AG09309 (cell line): ENCODE measurements at regions not wholly inside any gene's neighbourhood (a gene's known extent, or its start where the extent isn't known, plus 50 kb on each side); places are given as distances from the start of the nearest gene placed in this dataset.

Experiments
- DNase-seq: peaks from one replicate; pipeline ENCODE4 v3.0.0-alpha.2; 2010; ENCODE audit warnings: low read depth
- H3K4me3 ChIP-seq: 2 replicates; pipeline ENCODE4 v1.5.1; 2011; ENCODE audit warnings: mild to moderate bottlenecking, low read depth, low read length, moderate library complexity; ENCODE audit not compliant: control insufficient read depth
- TF ChIP-seq, protein P1 (sequence below): IDR thresholded peaks from 2 replicates; pipeline ENCODE4 v1.5.1; 2011; ENCODE audit warnings: mild to moderate bottlenecking, low read depth, low read length, inconsistent platforms; ENCODE audit not compliant: insufficient read depth, control insufficient read depth; ENCODE audit errors: missing control alignments

DNA sequence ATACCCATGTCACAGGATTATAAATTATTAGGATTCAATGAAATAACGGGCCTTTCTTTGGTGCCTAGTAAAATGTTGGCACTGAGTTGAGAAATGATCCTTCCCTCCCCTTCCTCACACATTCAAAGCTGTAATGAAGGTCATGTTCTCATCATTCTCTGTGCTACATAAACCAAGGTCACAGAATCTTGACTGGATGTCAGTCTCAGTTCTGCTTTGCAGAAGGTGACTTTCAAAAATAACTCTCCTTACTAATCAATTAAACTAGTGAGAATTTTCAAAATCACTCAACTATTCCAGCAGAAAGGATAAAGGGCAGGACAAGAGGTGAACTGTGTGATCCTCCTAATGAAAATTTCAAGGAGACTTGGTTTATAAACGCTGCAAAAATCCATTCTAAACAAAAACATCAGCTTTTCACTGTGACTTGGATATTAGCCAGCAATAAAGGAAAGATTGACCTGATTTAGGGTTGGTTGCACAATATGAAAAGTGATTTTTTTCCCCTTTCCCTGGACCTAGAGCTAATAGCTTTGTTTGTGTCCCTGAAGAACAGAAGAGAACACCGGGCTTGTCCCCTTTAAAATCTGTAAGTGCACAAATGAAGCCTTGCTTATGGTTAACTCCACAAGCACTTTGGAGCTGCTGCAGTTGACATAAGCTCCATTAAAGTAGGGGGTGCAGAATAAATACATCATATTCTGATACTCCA lies 120.1 kb downstream of the SEC16B start:
- DNase-seq, result no peak
- H3K4me3 ChIP-seq, result no peak overlapping the region
- TF ChIP-seq, protein P1, sequence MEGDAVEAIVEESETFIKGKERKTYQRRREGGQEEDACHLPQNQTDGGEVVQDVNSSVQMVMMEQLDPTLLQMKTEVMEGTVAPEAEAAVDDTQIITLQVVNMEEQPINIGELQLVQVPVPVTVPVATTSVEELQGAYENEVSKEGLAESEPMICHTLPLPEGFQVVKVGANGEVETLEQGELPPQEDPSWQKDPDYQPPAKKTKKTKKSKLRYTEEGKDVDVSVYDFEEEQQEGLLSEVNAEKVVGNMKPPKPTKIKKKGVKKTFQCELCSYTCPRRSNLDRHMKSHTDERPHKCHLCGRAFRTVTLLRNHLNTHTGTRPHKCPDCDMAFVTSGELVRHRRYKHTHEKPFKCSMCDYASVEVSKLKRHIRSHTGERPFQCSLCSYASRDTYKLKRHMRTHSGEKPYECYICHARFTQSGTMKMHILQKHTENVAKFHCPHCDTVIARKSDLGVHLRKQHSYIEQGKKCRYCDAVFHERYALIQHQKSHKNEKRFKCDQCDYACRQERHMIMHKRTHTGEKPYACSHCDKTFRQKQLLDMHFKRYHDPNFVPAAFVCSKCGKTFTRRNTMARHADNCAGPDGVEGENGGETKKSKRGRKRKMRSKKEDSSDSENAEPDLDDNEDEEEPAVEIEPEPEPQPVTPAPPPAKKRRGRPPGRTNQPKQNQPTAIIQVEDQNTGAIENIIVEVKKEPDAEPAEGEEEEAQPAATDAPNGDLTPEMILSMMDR, result no peak

DNA sequence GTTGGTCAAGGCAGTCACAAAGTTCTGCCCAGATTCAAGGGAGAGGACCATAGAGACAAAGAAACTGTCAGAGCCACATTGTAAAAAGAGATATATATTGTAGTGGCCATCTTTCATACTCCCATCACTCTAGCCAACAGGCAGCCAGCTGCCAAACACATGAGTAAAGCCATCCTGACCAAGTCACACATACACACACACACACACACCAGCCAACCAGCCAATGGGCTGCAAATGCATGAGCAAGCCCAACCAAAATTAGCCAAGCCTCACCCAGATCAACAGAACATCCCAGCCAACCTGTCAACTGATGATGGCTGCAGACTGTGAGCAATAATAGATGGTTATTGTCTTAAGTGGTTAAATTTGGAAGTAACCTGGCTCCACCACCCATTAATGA lies 120.7 kb downstream of the SEC16B start:
- no peak for DNase-seq
- H3K4me3 ChIP-seq, result no peak overlapping the region
- TF ChIP-seq, protein P1, result no peak

DNA sequence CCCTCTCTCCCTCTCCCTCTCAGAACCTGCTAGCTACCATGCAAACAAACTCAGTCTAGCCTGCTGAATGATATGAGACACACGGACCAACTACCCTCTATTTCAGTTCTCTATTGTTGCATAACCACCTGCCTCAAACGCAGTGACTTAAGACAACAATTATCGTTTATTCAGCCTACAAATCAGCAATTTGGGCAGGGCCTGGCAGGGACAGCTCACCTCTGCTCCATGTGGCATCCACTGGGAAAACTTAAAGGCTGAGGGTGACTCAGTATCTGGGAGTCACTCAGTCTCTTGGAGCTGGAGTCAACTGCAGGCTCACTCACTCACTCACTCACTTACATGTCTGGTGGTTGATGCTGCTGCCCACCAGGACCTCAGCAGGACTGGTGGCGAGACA lies 121.3 kb downstream of the SEC16B start:
- TF ChIP-seq, protein P1, result no peak
- DNase-seq, result no peak
- no peak overlapping the region for H3K4me3 ChIP-seq

DNA sequence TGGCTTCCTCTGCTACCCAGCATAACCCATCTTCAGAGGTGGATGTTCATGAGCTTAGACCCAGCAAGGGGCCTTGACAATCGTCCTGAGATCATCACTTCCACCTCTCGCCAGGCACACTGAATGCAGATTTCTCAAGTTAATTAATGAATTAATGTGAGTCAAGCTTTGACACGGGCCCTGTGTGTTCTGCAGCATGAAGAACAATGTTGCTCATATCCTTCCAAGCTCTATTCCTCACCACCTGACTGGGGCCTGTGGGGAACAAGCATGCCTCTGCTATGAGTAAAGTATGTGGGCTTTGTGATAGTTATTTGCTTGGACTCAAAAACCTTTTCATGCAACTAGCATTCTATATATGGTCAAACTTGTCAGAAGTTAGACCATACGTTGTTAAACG lies 122.0 kb downstream of the SEC16B start:
- H3K4me3 ChIP-seq, result no peak overlapping the region
- TF ChIP-seq, protein P1, result no peak
- DNase-seq, result peak; percentile 42

DNA sequence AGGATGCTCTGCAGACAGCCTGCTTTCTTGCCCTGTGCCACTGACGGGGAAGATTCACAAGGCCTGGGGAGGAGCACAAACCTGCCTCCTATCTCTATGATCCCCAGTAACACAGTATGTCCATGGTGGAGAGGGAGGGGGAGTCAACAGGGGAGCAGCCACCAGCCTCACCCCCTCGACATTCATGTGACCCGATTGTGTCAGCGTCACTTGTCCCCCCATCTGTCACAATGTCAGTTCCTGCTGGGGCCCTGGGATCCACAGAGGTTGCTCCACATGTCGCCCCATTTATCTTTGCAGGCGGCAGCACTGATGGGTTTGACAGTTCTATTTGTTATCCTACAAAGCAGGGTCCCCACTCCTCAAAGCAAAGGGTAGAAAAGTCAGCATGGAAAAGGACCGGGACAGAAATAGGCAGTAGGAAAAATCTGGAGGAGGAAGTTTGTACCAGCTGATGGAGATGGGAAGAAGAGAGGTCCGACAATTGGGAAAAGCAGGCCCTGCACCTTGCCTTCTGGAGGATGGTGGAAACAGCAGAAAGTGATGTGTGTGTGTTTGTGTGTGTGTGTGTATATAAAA lies 130.9 kb downstream of the SEC16B start:
- TF ChIP-seq, protein P1, result no peak
- no peak overlapping the region for H3K4me3 ChIP-seq
- no peak for DNase-seq

DNA sequence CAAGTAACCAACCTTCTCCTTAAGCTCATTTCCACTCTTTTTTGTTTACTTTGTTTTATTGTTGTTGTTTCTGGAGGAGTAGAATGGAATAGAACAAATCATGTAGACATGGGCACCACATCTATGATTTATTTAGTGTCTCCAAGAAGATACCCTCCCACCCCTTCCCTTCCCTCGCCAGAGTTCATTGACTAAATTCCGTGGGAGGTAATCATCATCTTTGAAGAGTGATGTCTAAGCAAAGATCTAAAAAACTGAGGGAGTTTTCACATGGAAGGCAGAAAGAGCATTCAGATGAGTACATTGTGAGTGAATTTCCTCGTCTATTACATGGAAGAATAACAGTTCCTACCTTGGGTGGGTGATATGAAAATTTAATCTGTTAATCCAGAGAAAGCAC lies 136.2 kb downstream of the SEC16B start:
- TF ChIP-seq, protein P1, result no peak
- H3K4me3 ChIP-seq, result no peak overlapping the region
- DNase-seq, result no peak

DNA sequence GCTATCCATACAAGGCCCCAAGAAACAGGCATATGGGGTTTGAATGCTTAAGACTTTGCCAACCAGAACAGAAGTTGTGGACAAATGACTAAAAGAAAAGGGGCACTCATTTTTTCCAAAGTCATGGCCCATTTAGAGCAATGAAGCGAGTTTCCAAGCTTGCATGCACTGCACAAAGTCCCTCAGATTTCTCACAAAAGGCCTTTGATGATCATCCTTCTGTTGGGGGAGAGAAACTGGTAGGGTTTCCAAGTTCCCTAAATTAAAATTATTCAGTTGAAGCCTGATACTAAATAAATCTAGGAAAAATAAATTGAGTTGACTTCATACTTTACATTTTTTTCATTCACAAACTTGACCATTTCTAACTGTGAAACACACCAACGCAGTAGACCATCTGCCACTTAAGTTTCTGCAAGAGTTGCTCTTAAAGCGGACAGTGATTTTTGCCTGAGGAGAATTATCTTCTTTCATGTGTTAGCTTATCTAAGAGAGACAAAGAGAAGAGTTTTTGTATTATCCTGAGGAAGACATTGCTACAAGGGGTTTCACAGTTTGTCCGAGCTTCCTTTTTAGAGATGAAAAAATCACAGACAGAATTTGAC lies 139.2 kb downstream of the SEC16B start:
- no peak for DNase-seq
- TF ChIP-seq, protein P1, result no peak
- H3K4me3 ChIP-seq, result no peak overlapping the region
